Tibial nerve (tissue), 4 donors: ENCODE measurements at regions not wholly inside any gene's neighbourhood (a gene's known extent, or its start where the extent isn't known, plus 50 kb on each side); places are given as distances from the start of the nearest gene placed in this dataset.
"Not testable (repeated sequence)": the region's sequence is repeated elsewhere in the genome, so short reads cannot be mapped to it uniquely, and the experiment has no call there.

Experiments used
- DNase-seq, 2 donors: peaks; one replicate each; pipeline ENCODE4 v3.0.0-alpha.2; 2019; ENCODE audit warnings: low spot score in 2 of 2
- H3K27ac ChIP-seq, 4 donors: fragments of 200-600 bp; sonication (generic) in 3 of 4; one replicate each; pipeline ENCODE4 v1.5.1; 2017 to 2019; ENCODE audit warnings: mild to moderate bottlenecking in 1 of 4
- H3K27me3 ChIP-seq, 2 donors: fragments of 200-600 bp; sonication (generic) in 1 of 2; one replicate each; pipeline versions ENCODE4 v1.5.1 to v1.6.0; 2017 to 2019
- H3K36me3 ChIP-seq, 3 donors: fragments of 200-600 bp; sonication (generic); one replicate each; pipeline ENCODE4 v1.5.1; 2018 to 2019
- H3K4me1 ChIP-seq, 4 donors: fragments of 200-600 bp; sonication (generic) in 3 of 4; one replicate each; pipeline ENCODE4 v1.5.1; 2017 to 2019
- H3K4me3 ChIP-seq, 4 donors: fragments of 200-600 bp; sonication (generic) in 3 of 4; one replicate each; pipeline ENCODE4 v1.5.1; 2017 to 2019; ENCODE audit warnings: mild to moderate bottlenecking in 1 of 4, moderate library complexity in 1 of 4
- H3K9me3 ChIP-seq, 4 donors: fragments of 200-600 bp; sonication (generic) in 3 of 4; one replicate each; pipeline ENCODE4 v1.5.1; 2017 to 2019
- EP300 ChIP-seq, 2 donors: sonication (generic); formaldehyde crosslinking; IDR thresholded peaks; one replicate each; pipeline ENCODE4 v1.6.1; 2017; ENCODE audit warnings: antibody characterized with exemption in 2 of 2, mild to moderate bottlenecking in 1 of 2
- POLR2A ChIP-seq, 2 donors: fragments of 450-650 bp; IDR thresholded peaks; one replicate each; pipeline ENCODE4 v1.6.1; 2017; ENCODE audit warnings: antibody characterized with exemption in 2 of 2, mild to moderate bottlenecking in 2 of 2, moderate library complexity in 2 of 2
- WGBS, 2 donors: methylation state at CpG; one replicate each; pipeline ENCODE4 v1.1.5; 2018; 5-methylcytosine and 5-hydroxymethylcytosine counted together
- TF ChIP-seq, protein P1 (sequence below), 5 experiments: fragments of 200-600 bp in 3 of 5; fragments of 450-650 bp in 2 of 5; sonication (generic) in 3 of 5; IDR thresholded peaks; one replicate each; pipeline ENCODE4 v1.5.1; 2016 to 2019; ENCODE audit warnings: antibody characterized with exemption in 5 of 5, mild to moderate bottlenecking in 3 of 5, moderate library complexity in 2 of 5

DNA sequence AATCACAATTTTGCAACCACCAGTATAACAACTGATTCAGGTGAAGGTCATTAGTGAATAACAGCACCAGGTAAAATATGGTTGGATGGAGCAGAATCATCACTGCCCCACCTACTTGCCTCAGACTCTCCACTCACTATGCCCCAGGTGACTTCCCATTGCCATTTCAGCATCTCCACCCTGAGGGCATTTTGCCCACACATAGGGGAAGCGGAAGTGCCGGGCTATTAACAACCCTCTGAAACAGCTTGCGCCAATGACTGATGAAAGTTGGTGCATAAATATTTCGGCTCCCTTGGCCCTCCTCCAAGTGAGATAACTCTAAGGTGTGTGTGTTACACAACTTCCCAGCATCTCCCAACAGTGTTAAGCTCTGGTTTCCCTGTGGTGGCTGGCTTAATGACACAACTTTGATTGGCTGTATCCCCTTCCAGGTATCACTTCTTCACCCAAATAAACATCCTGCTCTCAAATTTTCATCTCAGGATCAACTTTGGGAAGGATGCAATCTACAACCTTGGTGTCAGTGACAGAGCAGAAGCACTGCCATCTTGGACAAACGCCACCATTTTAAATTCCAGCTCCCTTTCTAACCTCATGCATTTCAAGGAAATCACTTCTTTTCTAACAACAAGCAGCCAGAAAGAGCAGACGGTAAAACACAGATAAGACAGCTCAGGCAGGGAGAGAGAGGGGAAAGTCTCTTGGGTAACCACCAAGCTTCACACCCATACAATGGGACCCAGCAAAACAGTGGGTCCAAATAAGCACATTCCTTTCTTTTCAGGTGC, 73.6 kb upstream of the PPP2R5C start:
- H3K4me1 ChIP-seq, result no peaks in the 10 kb centered on the region
- H3K4me3 ChIP-seq, result no peak overlapping the region
- 73 to 80% methylated on average over 6 of the region's 6 CpGs for WGBS, 2 donors
- H3K9me3 ChIP-seq, result no peaks in the 10 kb centered on the region
- DNase-seq, result no peak
- no peak for TF ChIP-seq EP300 (IDR thresholded peaks at IDR 0.05)
- no peak for TF ChIP-seq POLR2A (IDR thresholded peaks at IDR 0.05)
- TF ChIP-seq, protein P1, sequence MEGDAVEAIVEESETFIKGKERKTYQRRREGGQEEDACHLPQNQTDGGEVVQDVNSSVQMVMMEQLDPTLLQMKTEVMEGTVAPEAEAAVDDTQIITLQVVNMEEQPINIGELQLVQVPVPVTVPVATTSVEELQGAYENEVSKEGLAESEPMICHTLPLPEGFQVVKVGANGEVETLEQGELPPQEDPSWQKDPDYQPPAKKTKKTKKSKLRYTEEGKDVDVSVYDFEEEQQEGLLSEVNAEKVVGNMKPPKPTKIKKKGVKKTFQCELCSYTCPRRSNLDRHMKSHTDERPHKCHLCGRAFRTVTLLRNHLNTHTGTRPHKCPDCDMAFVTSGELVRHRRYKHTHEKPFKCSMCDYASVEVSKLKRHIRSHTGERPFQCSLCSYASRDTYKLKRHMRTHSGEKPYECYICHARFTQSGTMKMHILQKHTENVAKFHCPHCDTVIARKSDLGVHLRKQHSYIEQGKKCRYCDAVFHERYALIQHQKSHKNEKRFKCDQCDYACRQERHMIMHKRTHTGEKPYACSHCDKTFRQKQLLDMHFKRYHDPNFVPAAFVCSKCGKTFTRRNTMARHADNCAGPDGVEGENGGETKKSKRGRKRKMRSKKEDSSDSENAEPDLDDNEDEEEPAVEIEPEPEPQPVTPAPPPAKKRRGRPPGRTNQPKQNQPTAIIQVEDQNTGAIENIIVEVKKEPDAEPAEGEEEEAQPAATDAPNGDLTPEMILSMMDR (IDR thresholded peaks at IDR 0.05), result no peak
- peaks cover 0 to 12% of the 10 kb centered on the region in 2 donors for H3K27me3 ChIP-seq
- H3K27ac ChIP-seq, result no peak overlapping the region
- no peaks in the 10 kb centered on the region for H3K36me3 ChIP-seq

DNA sequence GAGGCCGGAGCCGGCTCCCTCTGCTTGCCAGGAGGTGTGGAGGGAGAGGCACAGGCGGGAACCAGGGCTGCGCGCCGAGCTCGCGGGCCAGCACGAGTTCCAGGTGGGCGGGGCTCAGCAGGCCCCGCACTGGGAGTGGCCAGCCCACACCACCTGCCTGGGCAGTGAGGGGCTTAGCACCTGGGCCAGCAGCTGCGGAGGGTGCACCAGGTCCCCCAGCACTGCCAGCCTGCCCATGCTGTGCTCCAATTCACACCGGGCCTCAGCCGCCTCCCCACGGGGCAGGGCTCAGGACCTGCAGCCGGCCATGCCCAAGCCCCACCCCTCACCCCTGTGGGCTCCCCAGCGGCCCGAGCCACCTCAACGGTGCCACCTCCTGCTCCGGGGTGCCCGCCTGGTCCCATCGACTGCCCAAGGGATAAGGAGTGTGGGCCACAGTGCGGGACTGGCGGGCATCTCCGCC, 72.4 kb upstream of the PPP2R5C start:
- H3K36me3 ChIP-seq, result no peaks in the 10 kb centered on the region
- WGBS, 2 donors, result 88 to 95% methylated on average over 19 to 20 of the region's 25 CpGs
- no peak for DNase-seq
- H3K9me3 ChIP-seq, result no peaks in the 10 kb centered on the region
- no peak for TF ChIP-seq POLR2A (IDR thresholded peaks at IDR 0.05)
- no peak for TF ChIP-seq EP300 (IDR thresholded peaks at IDR 0.05)
- TF ChIP-seq, protein P1 (IDR thresholded peaks at IDR 0.05), result no peak
- no peak overlapping the region for H3K27ac ChIP-seq
- peaks cover 0 to 11% of the 10 kb centered on the region in 2 donors for H3K27me3 ChIP-seq
- H3K4me1 ChIP-seq, result no peaks in the 10 kb centered on the region
- no peak overlapping the region for H3K4me3 ChIP-seq

DNA sequence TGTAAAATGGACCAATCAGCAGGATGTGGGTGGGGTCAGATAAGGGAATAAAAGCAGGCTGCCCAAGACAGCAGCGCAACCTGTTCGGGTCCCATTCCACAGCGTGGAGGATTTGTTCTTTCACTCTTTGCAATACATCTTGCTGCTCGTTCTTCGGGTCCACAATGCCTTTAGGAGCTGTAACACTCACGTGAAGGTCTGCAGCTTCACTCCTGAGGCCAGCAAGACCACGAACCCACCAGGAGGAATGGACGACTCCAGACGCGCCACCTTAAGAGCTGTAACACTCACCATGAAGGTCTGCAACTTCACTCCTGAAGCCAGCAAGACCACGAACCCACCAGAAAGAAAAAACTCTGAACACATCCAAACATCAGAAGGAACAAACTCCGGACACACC, 71.5 kb upstream of the PPP2R5C start:
- H3K36me3 ChIP-seq, DNase-seq, H3K4me3 ChIP-seq, H3K27me3 ChIP-seq, H3K4me1 ChIP-seq, H3K9me3 ChIP-seq, H3K27ac ChIP-seq: not testable (repeated sequence)
- WGBS, 2 donors, result 86 to 89% methylated on average over 12 of the region's 12 CpGs

DNA sequence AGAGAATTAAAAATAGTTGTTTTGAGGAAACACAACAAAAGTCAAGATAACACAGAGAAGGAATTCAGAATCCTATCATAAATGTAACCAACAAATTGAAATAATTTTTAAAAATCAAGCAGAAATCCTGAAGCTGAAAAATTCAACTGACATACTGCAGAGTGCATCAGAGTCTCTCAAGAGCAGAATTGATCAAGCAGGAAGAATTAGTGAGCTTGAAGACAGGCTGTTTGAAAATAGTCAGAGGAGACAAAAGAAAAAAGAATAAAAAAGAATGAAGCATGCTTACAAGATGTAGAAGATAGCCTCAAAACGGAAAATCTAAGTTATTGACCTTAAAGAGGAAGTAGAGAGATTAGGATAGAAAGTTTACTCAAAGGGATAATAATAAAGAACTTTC, 65.8 kb upstream of the PPP2R5C start:
- Histone ChIP-seq H3K4me3 (no peak overlapping the region), H3K27ac (no peak overlapping the region), H3K4me1 (no peaks in the 10 kb centered on the region), H3K27me3 (no peaks in the 10 kb centered on the region), H3K9me3 (no peaks in the 10 kb centered on the region), H3K36me3 (no peaks in the 10 kb centered on the region)
- no peak for DNase-seq
- WGBS, 2 donors, result 35 to 41% methylated on average over 1 of the region's 1 CpG
- TF ChIP-seq EP300 (IDR thresholded peaks at IDR 0.05), result no peak
- TF ChIP-seq, protein P1 (IDR thresholded peaks at IDR 0.05), result no peak
- no peak for TF ChIP-seq POLR2A (IDR thresholded peaks at IDR 0.05)

DNA sequence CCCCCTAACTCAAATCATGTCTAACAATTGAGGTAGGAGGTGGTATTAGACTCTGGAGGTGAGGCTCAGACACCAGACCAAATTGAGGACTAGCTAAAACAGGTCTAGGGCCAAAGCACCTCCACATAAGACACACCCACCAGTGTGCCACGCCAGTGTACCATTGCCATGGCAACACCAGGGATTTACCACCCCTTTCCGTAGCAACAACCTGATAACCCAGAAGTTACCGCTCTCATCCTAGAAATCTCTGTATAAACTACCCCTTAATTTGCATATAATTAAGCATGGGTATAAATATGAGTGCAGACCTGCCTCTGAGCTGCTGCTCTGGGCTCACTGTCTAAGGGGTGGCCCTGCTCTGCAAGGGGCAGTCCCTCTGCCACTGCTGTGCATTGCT, 57.4 kb upstream of the PPP2R5C start:
- TF ChIP-seq EP300 (IDR thresholded peaks at IDR 0.05) (no peak), POLR2A (IDR thresholded peaks at IDR 0.05) (no peak)
- TF ChIP-seq, protein P1 (IDR thresholded peaks at IDR 0.05), result no peak
- Histone ChIP-seq H3K36me3 (no peaks in the 10 kb centered on the region), H3K27me3 (no peaks in the 10 kb centered on the region), H3K4me1 (peaks cover 0 to 26% (median 16%) of the 10 kb centered on the region in 4 donors), H3K4me3 (no peak overlapping the region), H3K9me3 (no peaks in the 10 kb centered on the region), H3K27ac (no peak overlapping the region)
- WGBS, 2 donors, result 96 to 98% methylated on average over 3 of the region's 3 CpGs
- DNase-seq, result no peak
